H1 (cell line): ENCODE measurements at regions not wholly inside any gene's neighbourhood (a gene's known extent, or its start where the extent isn't known, plus 50 kb on each side); places are given as distances from the start of the nearest gene placed in this dataset.

Experiments used
- CBX8 ChIP-seq: fragments of 300-800, 300-1000 bp; sonication (generic); IDR thresholded peaks from 2 replicates; pipeline ENCODE4 v1.7.1; 2016; ENCODE audit warnings: low read depth, low read length, borderline replicate concordance
- CREB1 ChIP-seq: IDR thresholded peaks from 2 replicates; pipeline ENCODE4 v1.6.1; 2012; ENCODE audit warnings: inconsistent platforms
- RFX5 ChIP-seq: IDR thresholded peaks from 2 replicates; pipeline ENCODE4 v1.6.1; 2011; ENCODE audit warnings: low read depth, low read length, improper control_type of control experiment, borderline replicate concordance
- TF ChIP-seq, protein P1 (sequence below), 3 experiments: IDR thresholded peaks; 1 replicate in 2 of 3; 2 replicates in 1 of 3; pipeline versions ENCODE4 v1.5.1 to v1.6.1; 2011; ENCODE audit warnings: low read length in 3 of 3, mild to moderate bottlenecking in 3 of 3, inconsistent platforms in 2 of 3, low read depth in 1 of 3, moderate library complexity in 1 of 3; ENCODE audit not compliant: insufficient read depth in 1 of 3; ENCODE audit errors: control extremely low read depth in 1 of 3

DNA sequence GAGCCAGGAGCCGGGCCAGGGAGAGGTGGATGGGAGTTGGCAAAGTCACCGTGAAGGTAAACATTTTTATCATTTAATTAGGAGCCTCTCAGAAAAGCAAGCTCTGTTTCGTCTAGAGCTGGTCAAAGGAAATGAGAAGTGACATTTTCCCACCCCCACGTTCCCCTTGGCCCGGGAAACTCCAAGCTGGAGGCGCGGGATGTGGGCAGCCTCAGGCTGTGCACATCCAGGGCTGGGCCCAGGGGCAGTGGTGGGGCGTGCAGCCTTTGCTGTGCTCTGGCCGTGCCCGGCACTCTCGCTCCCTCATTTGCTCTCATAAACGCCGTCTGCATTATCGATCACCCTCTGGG, 135.6 kb upstream of the RET start:
- TF ChIP-seq CBX8 (no peak), RFX5 (no peak), CREB1 (no peak)
- TF ChIP-seq, protein P1, sequence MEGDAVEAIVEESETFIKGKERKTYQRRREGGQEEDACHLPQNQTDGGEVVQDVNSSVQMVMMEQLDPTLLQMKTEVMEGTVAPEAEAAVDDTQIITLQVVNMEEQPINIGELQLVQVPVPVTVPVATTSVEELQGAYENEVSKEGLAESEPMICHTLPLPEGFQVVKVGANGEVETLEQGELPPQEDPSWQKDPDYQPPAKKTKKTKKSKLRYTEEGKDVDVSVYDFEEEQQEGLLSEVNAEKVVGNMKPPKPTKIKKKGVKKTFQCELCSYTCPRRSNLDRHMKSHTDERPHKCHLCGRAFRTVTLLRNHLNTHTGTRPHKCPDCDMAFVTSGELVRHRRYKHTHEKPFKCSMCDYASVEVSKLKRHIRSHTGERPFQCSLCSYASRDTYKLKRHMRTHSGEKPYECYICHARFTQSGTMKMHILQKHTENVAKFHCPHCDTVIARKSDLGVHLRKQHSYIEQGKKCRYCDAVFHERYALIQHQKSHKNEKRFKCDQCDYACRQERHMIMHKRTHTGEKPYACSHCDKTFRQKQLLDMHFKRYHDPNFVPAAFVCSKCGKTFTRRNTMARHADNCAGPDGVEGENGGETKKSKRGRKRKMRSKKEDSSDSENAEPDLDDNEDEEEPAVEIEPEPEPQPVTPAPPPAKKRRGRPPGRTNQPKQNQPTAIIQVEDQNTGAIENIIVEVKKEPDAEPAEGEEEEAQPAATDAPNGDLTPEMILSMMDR (IDR thresholded peaks at IDR 0.05; ENCODE audit: control extremely low read depth in 1 of 3, insufficient read depth in 1 of 3, low read depth in 1 of 3, low read length in 3 of 3), result no peak
